GOT3 (cell line): ENCODE measurements at regions not wholly inside any gene's neighbourhood (a gene's known extent, or its start where the extent isn't known, plus 50 kb on each side); places are given as distances from the start of the nearest gene placed in this dataset.

Experiments
- DNase-seq: peaks from one replicate; lab custom pipeline; 2025; ENCODE audit warnings: mixed read lengths; lab: John Stamatoyannopoulos, UW

- no peak for DNase-seq
These were observed 181.1 kb upstream of the C16orf82 start for GRCh38 chr16:26885674-26886073.

GRCh38 chr16:26889740-26890139 lies 177.0 kb upstream of the C16orf82 start:
- no peak for DNase-seq

- no peak for DNase-seq
These were observed 168.5 kb upstream of the C16orf82 start for GRCh38 chr16:26898200-26898599.

- DNase-seq = no peak
These were observed 165.4 kb upstream of the C16orf82 start for GRCh38 chr16:26901196-26901861.

GRCh38 chr16:26901983-26902382 lies 164.7 kb upstream of the C16orf82 start:
- DNase-seq = no peak

GRCh38 chr16:26905336-26905735 lies 161.4 kb upstream of the C16orf82 start:
- DNase-seq = no peak

- DNase-seq = no peak
These were observed 157.1 kb upstream of the C16orf82 start for GRCh38 chr16:26909623-26910022.

GRCh38 chr16:26911436-26911835 lies 155.3 kb upstream of the C16orf82 start:
- no peak for DNase-seq

- no peak for DNase-seq
These were observed 152.9 kb upstream of the C16orf82 start for GRCh38 chr16:26913851-26914250.

GRCh38 chr16:26930786-26931581 lies 135.7 kb upstream of the C16orf82 start:
- DNase-seq = no peak

- DNase-seq = no peak
These were observed 116.1 kb upstream of the C16orf82 start for GRCh38 chr16:26950636-26951035.

- no peak for DNase-seq
These were observed 114.8 kb upstream of the C16orf82 start for GRCh38 chr16:26951950-26952349.

- DNase-seq = no peak
These were observed 114.3 kb upstream of the C16orf82 start for GRCh38 chr16:26952411-26952810.

- DNase-seq = no peak
These were observed 109.4 kb upstream of the C16orf82 start for GRCh38 chr16:26957283-26957859.

GRCh38 chr16:26959416-26960009 lies 107.2 kb upstream of the C16orf82 start:
- no peak for DNase-seq

- DNase-seq = no peak
These were observed 105.3 kb upstream of the C16orf82 start for GRCh38 chr16:26961459-26961858.

- no peak for DNase-seq
These were observed 103.6 kb upstream of the C16orf82 start for GRCh38 chr16:26963109-26963508.

- no peak for DNase-seq
These were observed 97.0 kb upstream of the C16orf82 start for GRCh38 chr16:26969589-26970231.

- no peak for DNase-seq
These were observed 96.4 kb upstream of the C16orf82 start for GRCh38 chr16:26970292-26970691.

GRCh38 chr16:26976873-26977272 lies 89.9 kb upstream of the C16orf82 start:
- no peak for DNase-seq

GRCh38 chr16:26981266-26981938 lies 85.3 kb upstream of the C16orf82 start:
- no peak for DNase-seq

- no peak for DNase-seq
These were observed 84.3 kb upstream of the C16orf82 start for GRCh38 chr16:26982422-26982821.
